ENCODE measurements at regions not wholly inside any gene's neighbourhood (a gene's known extent, or its start where the extent isn't known, plus 50 kb on each side); places are given as distances from the start of the nearest gene placed in this dataset.

DNA sequence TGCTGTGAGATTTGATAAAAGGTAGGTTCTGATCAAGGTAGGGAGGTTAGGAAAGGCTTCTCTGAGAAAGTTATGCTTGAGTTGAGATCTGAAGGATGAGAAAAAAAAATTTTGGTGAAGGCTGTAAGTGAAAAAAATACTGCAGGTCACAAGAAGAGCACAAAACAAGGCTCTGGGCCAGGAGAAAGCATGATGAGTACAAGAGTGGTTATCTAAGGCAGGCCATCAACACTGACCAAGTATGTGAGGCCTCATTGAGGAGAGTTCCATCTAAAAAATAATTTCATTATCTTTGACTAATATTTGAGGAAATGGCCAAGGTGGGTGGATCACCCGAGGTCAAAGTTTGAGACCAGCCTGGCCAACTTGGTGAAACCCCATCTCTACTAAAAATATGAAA lies 71.6 kb upstream of the SLC4A4 start:
- TF ChIP-seq, protein P1, sequence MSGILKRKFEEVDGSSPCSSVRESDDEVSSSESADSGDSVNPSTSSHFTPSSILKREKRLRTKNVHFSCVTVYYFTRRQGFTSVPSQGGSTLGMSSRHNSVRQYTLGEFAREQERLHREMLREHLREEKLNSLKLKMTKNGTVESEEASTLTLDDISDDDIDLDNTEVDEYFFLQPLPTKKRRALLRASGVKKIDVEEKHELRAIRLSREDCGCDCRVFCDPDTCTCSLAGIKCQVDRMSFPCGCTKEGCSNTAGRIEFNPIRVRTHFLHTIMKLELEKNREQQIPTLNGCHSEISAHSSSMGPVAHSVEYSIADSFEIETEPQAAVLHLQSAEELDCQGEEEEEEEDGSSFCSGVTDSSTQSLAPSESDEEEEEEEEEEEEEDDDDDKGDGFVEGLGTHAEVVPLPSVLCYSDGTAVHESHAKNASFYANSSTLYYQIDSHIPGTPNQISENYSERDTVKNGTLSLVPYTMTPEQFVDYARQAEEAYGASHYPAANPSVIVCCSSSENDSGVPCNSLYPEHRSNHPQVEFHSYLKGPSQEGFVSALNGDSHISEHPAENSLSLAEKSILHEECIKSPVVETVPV (CRISPR knock-in tag; IDR thresholded peaks at IDR 0.05) = no peak
- TF ChIP-seq, protein P2, sequence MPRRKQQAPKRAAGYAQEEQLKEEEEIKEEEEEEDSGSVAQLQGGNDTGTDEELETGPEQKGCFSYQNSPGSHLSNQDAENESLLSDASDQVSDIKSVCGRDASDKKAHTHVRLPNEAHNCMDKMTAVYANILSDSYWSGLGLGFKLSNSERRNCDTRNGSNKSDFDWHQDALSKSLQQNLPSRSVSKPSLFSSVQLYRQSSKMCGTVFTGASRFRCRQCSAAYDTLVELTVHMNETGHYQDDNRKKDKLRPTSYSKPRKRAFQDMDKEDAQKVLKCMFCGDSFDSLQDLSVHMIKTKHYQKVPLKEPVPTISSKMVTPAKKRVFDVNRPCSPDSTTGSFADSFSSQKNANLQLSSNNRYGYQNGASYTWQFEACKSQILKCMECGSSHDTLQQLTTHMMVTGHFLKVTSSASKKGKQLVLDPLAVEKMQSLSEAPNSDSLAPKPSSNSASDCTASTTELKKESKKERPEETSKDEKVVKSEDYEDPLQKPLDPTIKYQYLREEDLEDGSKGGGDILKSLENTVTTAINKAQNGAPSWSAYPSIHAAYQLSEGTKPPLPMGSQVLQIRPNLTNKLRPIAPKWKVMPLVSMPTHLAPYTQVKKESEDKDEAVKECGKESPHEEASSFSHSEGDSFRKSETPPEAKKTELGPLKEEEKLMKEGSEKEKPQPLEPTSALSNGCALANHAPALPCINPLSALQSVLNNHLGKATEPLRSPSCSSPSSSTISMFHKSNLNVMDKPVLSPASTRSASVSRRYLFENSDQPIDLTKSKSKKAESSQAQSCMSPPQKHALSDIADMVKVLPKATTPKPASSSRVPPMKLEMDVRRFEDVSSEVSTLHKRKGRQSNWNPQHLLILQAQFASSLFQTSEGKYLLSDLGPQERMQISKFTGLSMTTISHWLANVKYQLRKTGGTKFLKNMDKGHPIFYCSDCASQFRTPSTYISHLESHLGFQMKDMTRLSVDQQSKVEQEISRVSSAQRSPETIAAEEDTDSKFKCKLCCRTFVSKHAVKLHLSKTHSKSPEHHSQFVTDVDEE (CRISPR knock-in tag; IDR thresholded peaks at IDR 0.05) = no peak
- TF ChIP-seq OSR1 (CRISPR knock-in tag; IDR thresholded peaks at IDR 0.05) (no peak), BACH2 (CRISPR knock-in tag; IDR thresholded peaks at IDR 0.05; ENCODE audit: borderline replicate concordance) (no peak), CSDC2 (CRISPR knock-in tag; IDR thresholded peaks at IDR 0.05) (no peak), GLIS3 (CRISPR knock-in tag; IDR thresholded peaks at IDR 0.05) (no peak), ZNF565 (CRISPR knock-in tag; conservative IDR thresholded peaks at IDR 0.05; ENCODE audit: low read depth) (no peak), ZFP30 (CRISPR knock-in tag; IDR thresholded peaks at IDR 0.05) (no peak), ZNF8 (CRISPR knock-in tag; IDR thresholded peaks at IDR 0.05) (no peak), TOX (CRISPR knock-in tag; IDR thresholded peaks at IDR 0.05; ENCODE audit: borderline replicate concordance) (no peak), ISL1 (CRISPR knock-in tag; IDR thresholded peaks at IDR 0.05) (no peak), ESRRG (CRISPR knock-in tag; IDR thresholded peaks at IDR 0.05) (no peak), ZNF70 (CRISPR knock-in tag; IDR thresholded peaks at IDR 0.05) (no peak), TCF4 (CRISPR knock-in tag; IDR thresholded peaks at IDR 0.05; ENCODE audit: borderline replicate concordance) (no peak), PPARA (CRISPR knock-in tag; IDR thresholded peaks at IDR 0.05; ENCODE audit: borderline replicate concordance) (no peak), SNAI2 (CRISPR knock-in tag; IDR thresholded peaks at IDR 0.05) (no peak), ARNTL (CRISPR knock-in tag; IDR thresholded peaks at IDR 0.05; ENCODE audit: borderline replicate concordance, low read depth) (no peak)
- TF ChIP-seq, protein P3, sequence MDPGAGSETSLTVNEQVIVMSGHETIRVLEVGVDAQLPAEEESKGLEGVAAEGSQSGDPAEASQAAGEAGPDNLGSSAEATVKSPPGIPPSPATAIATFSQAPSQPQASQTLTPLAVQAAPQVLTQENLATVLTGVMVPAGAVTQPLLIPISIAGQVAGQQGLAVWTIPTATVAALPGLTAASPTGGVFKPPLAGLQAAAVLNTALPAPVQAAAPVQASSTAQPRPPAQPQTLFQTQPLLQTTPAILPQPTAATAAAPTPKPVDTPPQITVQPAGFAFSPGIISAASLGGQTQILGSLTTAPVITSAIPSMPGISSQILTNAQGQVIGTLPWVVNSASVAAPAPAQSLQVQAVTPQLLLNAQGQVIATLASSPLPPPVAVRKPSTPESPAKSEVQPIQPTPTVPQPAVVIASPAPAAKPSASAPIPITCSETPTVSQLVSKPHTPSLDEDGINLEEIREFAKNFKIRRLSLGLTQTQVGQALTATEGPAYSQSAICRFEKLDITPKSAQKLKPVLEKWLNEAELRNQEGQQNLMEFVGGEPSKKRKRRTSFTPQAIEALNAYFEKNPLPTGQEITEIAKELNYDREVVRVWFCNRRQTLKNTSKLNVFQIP (CRISPR knock-in tag; IDR thresholded peaks at IDR 0.05; ENCODE audit: borderline replicate concordance, low read depth) = no peak
- TF ChIP-seq, protein P4, sequence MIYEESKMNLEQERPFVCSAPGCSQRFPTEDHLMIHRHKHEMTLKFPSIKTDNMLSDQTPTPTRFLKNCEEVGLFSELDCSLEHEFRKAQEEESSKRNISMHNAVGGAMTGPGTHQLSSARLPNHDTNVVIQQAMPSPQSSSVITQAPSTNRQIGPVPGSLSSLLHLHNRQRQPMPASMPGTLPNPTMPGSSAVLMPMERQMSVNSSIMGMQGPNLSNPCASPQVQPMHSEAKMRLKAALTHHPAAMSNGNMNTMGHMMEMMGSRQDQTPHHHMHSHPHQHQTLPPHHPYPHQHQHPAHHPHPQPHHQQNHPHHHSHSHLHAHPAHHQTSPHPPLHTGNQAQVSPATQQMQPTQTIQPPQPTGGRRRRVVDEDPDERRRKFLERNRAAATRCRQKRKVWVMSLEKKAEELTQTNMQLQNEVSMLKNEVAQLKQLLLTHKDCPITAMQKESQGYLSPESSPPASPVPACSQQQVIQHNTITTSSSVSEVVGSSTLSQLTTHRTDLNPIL (CRISPR knock-in tag; IDR thresholded peaks at IDR 0.05; ENCODE audit: low read depth) = no peak
- TF ChIP-seq, protein P5, sequence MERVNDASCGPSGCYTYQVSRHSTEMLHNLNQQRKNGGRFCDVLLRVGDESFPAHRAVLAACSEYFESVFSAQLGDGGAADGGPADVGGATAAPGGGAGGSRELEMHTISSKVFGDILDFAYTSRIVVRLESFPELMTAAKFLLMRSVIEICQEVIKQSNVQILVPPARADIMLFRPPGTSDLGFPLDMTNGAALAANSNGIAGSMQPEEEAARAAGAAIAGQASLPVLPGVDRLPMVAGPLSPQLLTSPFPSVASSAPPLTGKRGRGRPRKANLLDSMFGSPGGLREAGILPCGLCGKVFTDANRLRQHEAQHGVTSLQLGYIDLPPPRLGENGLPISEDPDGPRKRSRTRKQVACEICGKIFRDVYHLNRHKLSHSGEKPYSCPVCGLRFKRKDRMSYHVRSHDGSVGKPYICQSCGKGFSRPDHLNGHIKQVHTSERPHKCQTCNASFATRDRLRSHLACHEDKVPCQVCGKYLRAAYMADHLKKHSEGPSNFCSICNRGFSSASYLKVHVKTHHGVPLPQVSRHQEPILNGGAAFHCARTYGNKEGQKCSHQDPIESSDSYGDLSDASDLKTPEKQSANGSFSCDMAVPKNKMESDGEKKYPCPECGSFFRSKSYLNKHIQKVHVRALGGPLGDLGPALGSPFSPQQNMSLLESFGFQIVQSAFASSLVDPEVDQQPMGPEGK (CRISPR knock-in tag; IDR thresholded peaks at IDR 0.05; ENCODE audit: borderline replicate concordance) = no peak
- ATAC-seq = no peak

DNA sequence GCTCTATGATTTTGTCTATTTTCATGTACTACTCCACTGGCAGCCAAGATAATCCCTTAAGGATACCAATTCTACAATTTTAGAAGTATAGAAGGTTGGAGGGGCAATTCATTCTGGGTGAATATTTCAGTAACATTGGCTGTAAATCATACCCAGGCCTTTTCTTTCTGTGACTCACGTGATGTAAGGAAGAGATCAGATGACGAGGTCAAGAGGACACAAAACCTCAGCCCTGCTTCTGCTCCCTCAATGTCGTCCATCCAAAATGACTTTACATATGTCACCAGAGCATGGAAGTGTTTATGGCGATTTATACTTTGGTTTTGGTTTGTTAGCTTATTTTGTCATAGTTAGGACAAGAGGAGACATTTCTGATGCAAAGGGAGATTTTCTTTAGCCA lies 70.7 kb upstream of the SLC4A4 start:
- ATAC-seq = no peak

More for the DNA sequence above, 70.7 kb upstream of the SLC4A4 start:
- TF ChIP-seq TOX (CRISPR knock-in tag; IDR thresholded peaks at IDR 0.05; ENCODE audit: borderline replicate concordance) = no peak
- TF ChIP-seq ESRRG (CRISPR knock-in tag; IDR thresholded peaks at IDR 0.05) = no peak
- no peak for TF ChIP-seq ZNF8 (CRISPR knock-in tag; IDR thresholded peaks at IDR 0.05)
- no peak for TF ChIP-seq SNAI2 (CRISPR knock-in tag; IDR thresholded peaks at IDR 0.05)
- TF ChIP-seq TCF4 (CRISPR knock-in tag; IDR thresholded peaks at IDR 0.05; ENCODE audit: borderline replicate concordance) = no peak
- TF ChIP-seq ZC3H10 (CRISPR knock-in tag; IDR thresholded peaks at IDR 0.05) = no peak
- TF ChIP-seq ZFP3 (CRISPR knock-in tag; IDR thresholded peaks at IDR 0.05) = no peak
- TF ChIP-seq, protein P1 (CRISPR knock-in tag; IDR thresholded peaks at IDR 0.05) = no peak
- no peak for TF ChIP-seq CSDC2 (CRISPR knock-in tag; IDR thresholded peaks at IDR 0.05)
- TF ChIP-seq RARB (CRISPR knock-in tag; IDR thresholded peaks at IDR 0.05) = no peak
- TF ChIP-seq ISL1 (CRISPR knock-in tag; IDR thresholded peaks at IDR 0.05) = no peak
- TF ChIP-seq, protein P4 (CRISPR knock-in tag; IDR thresholded peaks at IDR 0.05; ENCODE audit: low read depth) = no peak
- no peak for TF ChIP-seq PPARA (CRISPR knock-in tag; IDR thresholded peaks at IDR 0.05; ENCODE audit: borderline replicate concordance)
- TF ChIP-seq, protein P2 (CRISPR knock-in tag; IDR thresholded peaks at IDR 0.05) = no peak

All from SK-N-SH treated with all-trans-retinoic acid at 6 μM for 48 hours (cell line).